GM23338 (cell line): ENCODE measurements at regions not wholly inside any gene's neighbourhood (a gene's known extent, or its start where the extent isn't known, plus 50 kb on each side); places are given as distances from the start of the nearest gene placed in this dataset.

ENCODE experiments used
- ATAC-seq: fragments of 200-7000 bp; cut with Tn5 transposase; 3 replicates; pipeline ENCODE4 v1.9.1; 2020
- DNase-seq: peaks from one replicate; pipeline ENCODE4 v3.0.0-alpha.2; 2015; ENCODE audit warnings: low spot score
- H2AFZ ChIP-seq: fragments of 200-600 bp; sonication (generic); 2 replicates; pipeline ENCODE4 v1.8.0; 2016; ENCODE audit warnings: antibody characterized with exemption, mild to moderate bottlenecking, moderate library complexity
- H3F3A ChIP-seq: fragments of 200-600 bp; sonication (generic); replicated peaks from 2 replicates; pipeline ENCODE4 v1.8.0; 2017; ENCODE audit warnings: antibody characterized with exemption, mixed run types, low read depth
- H3K27ac ChIP-seq: fragments of 200-600 bp; sonication (generic); 2 replicates; pipeline ENCODE4 v1.6.1; 2016; ENCODE audit warnings: low read depth
- H3K27me3 ChIP-seq: fragments of 200-600 bp; sonication (generic); 2 replicates; pipeline ENCODE4 v1.8.0; 2016; ENCODE audit warnings: mild to moderate bottlenecking, mixed run types, moderate library complexity; ENCODE audit not compliant: insufficient read depth
- H3K36me3 ChIP-seq: fragments of 200-600 bp; sonication (generic); 2 replicates; pipeline ENCODE4 v1.8.0; 2016; ENCODE audit warnings: mild to moderate bottlenecking; ENCODE audit not compliant: insufficient read depth
- H3K4me1 ChIP-seq: fragments of 200-600 bp; sonication (generic); 2 replicates; pipeline ENCODE4 v1.8.0; 2016; ENCODE audit warnings: mild to moderate bottlenecking, moderate library complexity; ENCODE audit not compliant: insufficient read depth
- H3K4me2 ChIP-seq: fragments of 200-600 bp; sonication (generic); 2 replicates; pipeline ENCODE4 v1.7.1; 2017; ENCODE audit warnings: mixed run types
- H3K4me3 ChIP-seq: fragments of 200-600 bp; sonication (generic); 2 replicates; pipeline ENCODE4 v1.6.1; 2016; ENCODE audit warnings: mixed run types
- H3K79me2 ChIP-seq: fragments of 200-600 bp; sonication (generic); replicated peaks from 2 replicates; pipeline ENCODE4 v1.8.0; 2017; ENCODE audit warnings: mild to moderate bottlenecking; ENCODE audit not compliant: insufficient read depth
- H3K9me2 ChIP-seq: fragments of 200-600 bp; sonication (generic); 2 replicates; pipeline ENCODE4 v1.8.0; 2017; ENCODE audit not compliant: insufficient read depth
- H4K20me1 ChIP-seq: fragments of 200-600 bp; sonication (generic); replicated peaks from 2 replicates; pipeline ENCODE4 v1.8.0; 2017; ENCODE audit warnings: mild to moderate bottlenecking; ENCODE audit not compliant: insufficient read depth
- H3K27ac Mint-ChIP-seq: 2 replicates; pipeline ENCODE4 v1.8.0; 2020; ENCODE audit warnings: inconsistent platforms, mild to moderate bottlenecking, moderate library complexity, mixed read lengths
- H3K27me3 Mint-ChIP-seq: 3 replicates; pipeline ENCODE4 v1.8.0; 2022; ENCODE audit warnings: low read depth, mild to moderate bottlenecking, moderate library complexity, mixed read lengths, inconsistent platforms; ENCODE audit not compliant: insufficient read depth, poor library complexity
- H3K36me3 Mint-ChIP-seq: 3 replicates; pipeline ENCODE4 v1.8.0; 2021; ENCODE audit warnings: low read depth, mild to moderate bottlenecking, inconsistent platforms, moderate library complexity, mixed read lengths
- H3K4me1 Mint-ChIP-seq: 3 replicates; pipeline ENCODE4 v1.8.0; 2020; ENCODE audit warnings: mild to moderate bottlenecking, inconsistent platforms, mixed read lengths
- H3K4me3 Mint-ChIP-seq: 3 replicates; pipeline ENCODE4 v1.8.0; 2021; ENCODE audit warnings: moderate library complexity, mild to moderate bottlenecking, inconsistent platforms, mixed read lengths
- H3K9me3 Mint-ChIP-seq: 3 replicates; pipeline ENCODE4 v1.8.0; 2020; ENCODE audit warnings: moderate library complexity, mild to moderate bottlenecking, inconsistent platforms, mixed read lengths
- EZH2 ChIP-seq: fragments of 200-600 bp; sonication (generic); IDR thresholded peaks from one replicate; pipeline ENCODE4 v1.8.0; 2017; ENCODE audit warnings: antibody characterized with exemption, mild to moderate bottlenecking, low read depth; ENCODE audit not compliant: unreplicated experiment
- ZNF114 ChIP-seq: fragments of 250-450 bp; sonication (Bioruptor Pico); IDR thresholded peaks from 2 replicates; pipeline ENCODE4 v1.5.0; 2020; ENCODE audit warnings: mild to moderate bottlenecking, moderate library complexity
- ZNF331 ChIP-seq: fragments of 250-450 bp; sonication (Bioruptor Pico); IDR thresholded peaks from 2 replicates; pipeline ENCODE4 v1.5.0; 2020; ENCODE audit warnings: low read depth, mild to moderate bottlenecking, moderate library complexity
- TF ChIP-seq, protein P1 (sequence below): fragments of 250-450 bp; sonication (Bioruptor Pico); IDR thresholded peaks from 2 replicates; pipeline ENCODE4 v1.5.0; 2020; ENCODE audit warnings: mild to moderate bottlenecking, moderate library complexity
- TF ChIP-seq, protein P2 (sequence below): IDR thresholded peaks from 2 replicates; pipeline ENCODE4 v1.6.1; 2016; ENCODE audit warnings: antibody characterized with exemption

DNA sequence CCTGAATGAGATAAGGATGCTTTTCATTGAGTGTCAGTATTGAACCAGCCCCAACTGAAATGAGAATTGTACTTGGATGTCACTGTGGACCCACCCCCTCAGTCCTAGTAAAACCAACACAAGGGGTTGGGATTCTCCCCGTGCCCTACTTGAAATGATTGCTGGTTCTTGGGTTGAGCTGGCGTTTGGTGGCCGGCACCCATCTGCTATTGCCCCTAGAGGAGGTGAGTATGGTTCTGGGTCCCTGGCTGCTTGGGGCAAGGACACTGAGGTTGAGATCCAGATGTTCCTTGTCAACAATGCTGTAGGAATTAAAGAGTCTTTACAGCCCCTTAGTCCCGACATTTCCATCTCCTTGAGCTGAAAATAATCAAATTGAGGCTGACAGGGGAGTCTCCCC, 170.0 kb upstream of the ZNF32 start (continued):
- TF ChIP-seq, protein P1, sequence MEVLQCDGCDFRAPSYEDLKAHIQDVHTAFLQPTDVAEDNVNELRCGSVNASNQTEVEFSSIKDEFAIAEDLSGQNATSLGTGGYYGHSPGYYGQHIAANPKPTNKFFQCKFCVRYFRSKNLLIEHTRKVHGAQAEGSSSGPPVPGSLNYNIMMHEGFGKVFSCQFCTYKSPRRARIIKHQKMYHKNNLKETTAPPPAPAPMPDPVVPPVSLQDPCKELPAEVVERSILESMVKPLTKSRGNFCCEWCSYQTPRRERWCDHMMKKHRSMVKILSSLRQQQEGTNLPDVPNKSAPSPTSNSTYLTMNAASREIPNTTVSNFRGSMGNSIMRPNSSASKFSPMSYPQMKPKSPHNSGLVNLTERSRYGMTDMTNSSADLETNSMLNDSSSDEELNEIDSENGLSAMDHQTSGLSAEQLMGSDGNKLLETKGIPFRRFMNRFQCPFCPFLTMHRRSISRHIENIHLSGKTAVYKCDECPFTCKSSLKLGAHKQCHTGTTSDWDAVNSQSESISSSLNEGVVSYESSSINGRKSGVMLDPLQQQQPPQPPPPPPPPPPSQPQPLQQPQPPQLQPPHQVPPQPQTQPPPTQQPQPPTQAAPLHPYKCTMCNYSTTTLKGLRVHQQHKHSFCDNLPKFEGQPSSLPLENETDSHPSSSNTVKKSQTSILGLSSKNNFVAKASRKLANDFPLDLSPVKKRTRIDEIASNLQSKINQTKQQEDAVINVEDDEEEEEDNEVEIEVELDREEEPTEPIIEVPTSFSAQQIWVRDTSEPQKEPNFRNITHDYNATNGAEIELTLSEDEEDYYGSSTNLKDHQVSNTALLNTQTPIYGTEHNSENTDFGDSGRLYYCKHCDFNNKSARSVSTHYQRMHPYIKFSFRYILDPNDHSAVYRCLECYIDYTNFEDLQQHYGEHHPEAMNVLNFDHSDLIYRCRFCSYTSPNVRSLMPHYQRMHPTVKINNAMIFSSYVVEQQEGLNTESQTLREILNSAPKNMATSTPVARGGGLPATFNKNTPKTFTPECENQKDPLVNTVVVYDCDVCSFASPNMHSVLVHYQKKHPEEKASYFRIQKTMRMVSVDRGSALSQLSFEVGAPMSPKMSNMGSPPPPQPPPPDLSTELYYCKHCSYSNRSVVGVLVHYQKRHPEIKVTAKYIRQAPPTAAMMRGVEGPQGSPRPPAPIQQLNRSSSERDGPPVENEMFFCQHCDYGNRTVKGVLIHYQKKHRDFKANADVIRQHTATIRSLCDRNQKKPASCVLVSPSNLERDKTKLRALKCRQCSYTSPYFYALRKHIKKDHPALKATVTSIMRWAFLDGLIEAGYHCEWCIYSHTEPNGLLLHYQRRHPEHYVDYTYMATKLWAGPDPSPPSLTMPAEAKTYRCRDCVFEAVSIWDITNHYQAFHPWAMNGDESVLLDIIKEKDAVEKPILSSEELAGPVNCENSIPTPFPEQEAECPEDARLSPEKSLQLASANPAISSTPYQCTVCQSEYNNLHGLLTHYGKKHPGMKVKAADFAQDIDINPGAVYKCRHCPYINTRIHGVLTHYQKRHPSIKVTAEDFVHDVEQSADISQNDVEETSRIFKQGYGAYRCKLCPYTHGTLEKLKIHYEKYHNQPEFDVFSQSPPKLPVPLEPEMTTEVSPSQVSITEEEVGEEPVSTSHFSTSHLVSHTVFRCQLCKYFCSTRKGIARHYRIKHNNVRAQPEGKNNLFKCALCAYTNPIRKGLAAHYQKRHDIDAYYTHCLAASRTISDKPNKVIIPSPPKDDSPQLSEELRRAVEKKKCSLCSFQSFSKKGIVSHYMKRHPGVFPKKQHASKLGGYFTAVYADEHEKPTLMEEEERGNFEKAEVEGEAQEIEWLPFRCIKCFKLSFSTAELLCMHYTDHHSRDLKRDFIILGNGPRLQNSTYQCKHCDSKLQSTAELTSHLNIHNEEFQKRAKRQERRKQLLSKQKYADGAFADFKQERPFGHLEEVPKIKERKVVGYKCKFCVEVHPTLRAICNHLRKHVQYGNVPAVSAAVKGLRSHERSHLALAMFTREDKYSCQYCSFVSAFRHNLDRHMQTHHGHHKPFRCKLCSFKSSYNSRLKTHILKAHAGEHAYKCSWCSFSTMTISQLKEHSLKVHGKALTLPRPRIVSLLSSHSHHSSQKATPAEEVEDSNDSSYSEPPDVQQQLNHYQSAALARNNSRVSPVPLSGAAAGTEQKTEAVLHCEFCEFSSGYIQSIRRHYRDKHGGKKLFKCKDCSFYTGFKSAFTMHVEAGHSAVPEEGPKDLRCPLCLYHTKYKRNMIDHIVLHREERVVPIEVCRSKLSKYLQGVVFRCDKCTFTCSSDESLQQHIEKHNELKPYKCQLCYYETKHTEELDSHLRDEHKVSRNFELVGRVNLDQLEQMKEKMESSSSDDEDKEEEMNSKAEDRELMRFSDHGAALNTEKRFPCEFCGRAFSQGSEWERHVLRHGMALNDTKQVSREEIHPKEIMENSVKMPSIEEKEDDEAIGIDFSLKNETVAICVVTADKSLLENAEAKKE = no peak
- TF ChIP-seq, protein P2, sequence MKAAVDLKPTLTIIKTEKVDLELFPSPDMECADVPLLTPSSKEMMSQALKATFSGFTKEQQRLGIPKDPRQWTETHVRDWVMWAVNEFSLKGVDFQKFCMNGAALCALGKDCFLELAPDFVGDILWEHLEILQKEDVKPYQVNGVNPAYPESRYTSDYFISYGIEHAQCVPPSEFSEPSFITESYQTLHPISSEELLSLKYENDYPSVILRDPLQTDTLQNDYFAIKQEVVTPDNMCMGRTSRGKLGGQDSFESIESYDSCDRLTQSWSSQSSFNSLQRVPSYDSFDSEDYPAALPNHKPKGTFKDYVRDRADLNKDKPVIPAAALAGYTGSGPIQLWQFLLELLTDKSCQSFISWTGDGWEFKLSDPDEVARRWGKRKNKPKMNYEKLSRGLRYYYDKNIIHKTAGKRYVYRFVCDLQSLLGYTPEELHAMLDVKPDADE = no peak

DNA sequence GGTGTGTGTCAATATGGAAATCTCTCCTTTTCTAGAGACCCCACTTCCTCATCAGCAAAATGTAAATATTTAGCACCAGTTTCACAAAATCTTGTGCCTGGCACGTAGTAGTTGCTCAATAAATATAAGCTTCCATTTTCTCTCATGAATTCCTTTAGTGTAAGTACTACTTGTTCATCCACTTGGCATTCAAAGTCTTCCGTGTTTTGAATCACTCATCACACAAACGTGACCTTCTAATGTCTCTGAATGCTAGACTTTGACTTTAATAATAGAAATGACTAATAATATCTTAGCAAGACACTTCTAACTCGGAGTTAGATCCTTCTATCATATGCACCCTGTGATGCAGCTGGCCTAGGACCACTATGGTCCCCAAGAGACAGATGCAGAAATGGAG, 168.7 kb upstream of the ZNF32 start:
- Mint-ChIP-seq H3K9me3 (no peaks in the 10 kb centered on the region), H3K27ac (no peak overlapping the region)
- no peaks in the 10 kb centered on the region for H4K20me1 ChIP-seq
- TF ChIP-seq ZNF331 (no peak), ZNF114 (CRISPR knock-in tag) (no peak), EZH2 (no peak)
- TF ChIP-seq, protein P1 = no peak
- TF ChIP-seq, protein P2 = no peak

More for the DNA sequence above, 168.7 kb upstream of the ZNF32 start:
- Mint-ChIP-seq H3K4me1 (no peaks in the 10 kb centered on the region; the same call in 2 of the 3 replicates), H3K36me3 (no peaks in the 10 kb centered on the region), H3K27me3 (peaks cover 4% of the 10 kb centered on the region), H3K4me3 (no peak overlapping the region)
- DNase-seq = no peak
- no peaks in the 10 kb centered on the region for H3F3A ChIP-seq
- H3K27me3 ChIP-seq = no peaks in the 10 kb centered on the region
- H3K36me3 ChIP-seq = no peaks in the 10 kb centered on the region
- no peaks in the 10 kb centered on the region for H3K79me2 ChIP-seq
- no peak for ATAC-seq
- no peak overlapping the region for H3K4me3 ChIP-seq
- H3K27ac ChIP-seq = no peak overlapping the region
- H3K4me2 ChIP-seq = no peak overlapping the region
- no peaks in the 10 kb centered on the region for H3K4me1 ChIP-seq
- no peak overlapping the region for H2AFZ ChIP-seq
- H3K9me2 ChIP-seq = no peaks in the 10 kb centered on the region
